ENCODE measurements at regions not wholly inside any gene's neighbourhood (a gene's known extent, or its start where the extent isn't known, plus 50 kb on each side); places are given as distances from the start of the nearest gene placed in this dataset.

- H3K9me3 Mint-ChIP-seq, result no peaks in the 10 kb centered on the region
- no peaks in the 10 kb centered on the region for H3K27me3 Mint-ChIP-seq (ENCODE audit: low read depth)
- no peak overlapping the region for H3K4me3 Mint-ChIP-seq
- no peak overlapping the region for H3K27ac Mint-ChIP-seq
- no peaks in the 10 kb centered on the region for H3K4me1 Mint-ChIP-seq
- TF ChIP-seq CTCF (IDR thresholded peaks at IDR 0.05; ENCODE audit: unreplicated experiment in 3 of 3), result no peak
- no peaks in the 10 kb centered on the region for H3K36me3 Mint-ChIP-seq (ENCODE audit: low read depth)
These were observed 262.0 kb upstream of the G2E3 start for GRCh38 chr14:30296931-30297405.

- Mint-ChIP-seq H3K27me3 (ENCODE audit: low read depth) (no peaks in the 10 kb centered on the region), H3K27ac (no peak overlapping the region), H3K9me3 (no peaks in the 10 kb centered on the region), H3K4me1 (no peaks in the 10 kb centered on the region), H3K4me3 (no peak overlapping the region), H3K36me3 (ENCODE audit: low read depth) (no peaks in the 10 kb centered on the region)
- TF ChIP-seq CTCF (IDR thresholded peaks at IDR 0.05; ENCODE audit: unreplicated experiment in 3 of 3), result no peak
These were observed 260.8 kb upstream of the G2E3 start for GRCh38 chr14:30297876-30298795.

GRCh38 chr14:30299915-30300314 lies 259.0 kb upstream of the G2E3 start:
- H3K9me3 Mint-ChIP-seq, result no peaks in the 10 kb centered on the region
- H3K36me3 Mint-ChIP-seq (ENCODE audit: low read depth), result no peaks in the 10 kb centered on the region
- no peak overlapping the region for H3K4me3 Mint-ChIP-seq
- no peak for TF ChIP-seq CTCF (IDR thresholded peaks at IDR 0.05; ENCODE audit: unreplicated experiment in 3 of 3)
- H3K4me1 Mint-ChIP-seq, result no peaks in the 10 kb centered on the region
- no peak overlapping the region for H3K27ac Mint-ChIP-seq
- no peaks in the 10 kb centered on the region for H3K27me3 Mint-ChIP-seq (ENCODE audit: low read depth)

GRCh38 chr14:30303350-30303749 lies 255.6 kb upstream of the G2E3 start:
- no peaks in the 10 kb centered on the region for H3K27me3 Mint-ChIP-seq (ENCODE audit: low read depth)
- H3K9me3 Mint-ChIP-seq, result no peaks in the 10 kb centered on the region
- no peak overlapping the region for H3K27ac Mint-ChIP-seq
- no peak overlapping the region for H3K4me3 Mint-ChIP-seq
- no peaks in the 10 kb centered on the region for H3K36me3 Mint-ChIP-seq (ENCODE audit: low read depth)
- no peak for TF ChIP-seq CTCF (IDR thresholded peaks at IDR 0.05; ENCODE audit: unreplicated experiment in 3 of 3)
- H3K4me1 Mint-ChIP-seq, result no peaks in the 10 kb centered on the region

GRCh38 chr14:30305346-30305745 lies 253.6 kb upstream of the G2E3 start:
- Mint-ChIP-seq H3K27ac (no peak overlapping the region), H3K9me3 (no peaks in the 10 kb centered on the region), H3K4me1 (no peaks in the 10 kb centered on the region), H3K27me3 (ENCODE audit: low read depth) (no peaks in the 10 kb centered on the region), H3K36me3 (ENCODE audit: low read depth) (no peaks in the 10 kb centered on the region), H3K4me3 (no peak overlapping the region)
- no peak for TF ChIP-seq CTCF (IDR thresholded peaks at IDR 0.05; ENCODE audit: unreplicated experiment in 3 of 3)

GRCh38 chr14:30309405-30309804 lies 249.6 kb upstream of the G2E3 start:
- Mint-ChIP-seq H3K4me3 (no peak overlapping the region), H3K27ac (no peak overlapping the region), H3K36me3 (ENCODE audit: low read depth) (no peaks in the 10 kb centered on the region), H3K4me1 (no peaks in the 10 kb centered on the region), H3K27me3 (ENCODE audit: low read depth) (no peaks in the 10 kb centered on the region), H3K9me3 (no peaks in the 10 kb centered on the region)
- TF ChIP-seq CTCF (IDR thresholded peaks at IDR 0.05; ENCODE audit: unreplicated experiment in 3 of 3), result no peak

Data from nephron (organoid).